Middle frontal gyrus (tissue), 1 donor: ENCODE measurements at regions not wholly inside any gene's neighbourhood (a gene's known extent, or its start where the extent isn't known, plus 50 kb on each side); places are given as distances from the start of the nearest gene placed in this dataset.
"Not testable (repeated sequence)": the region's sequence is repeated elsewhere in the genome, so short reads cannot be mapped to it uniquely, and the experiment has no call there.

Source experiments
- DNase-seq: peaks from one replicate; pipeline ENCODE4 v3.0.0-alpha.2; 2015; ENCODE audit warnings: low spot score; ENCODE audit errors: extremely low spot score

DNA sequence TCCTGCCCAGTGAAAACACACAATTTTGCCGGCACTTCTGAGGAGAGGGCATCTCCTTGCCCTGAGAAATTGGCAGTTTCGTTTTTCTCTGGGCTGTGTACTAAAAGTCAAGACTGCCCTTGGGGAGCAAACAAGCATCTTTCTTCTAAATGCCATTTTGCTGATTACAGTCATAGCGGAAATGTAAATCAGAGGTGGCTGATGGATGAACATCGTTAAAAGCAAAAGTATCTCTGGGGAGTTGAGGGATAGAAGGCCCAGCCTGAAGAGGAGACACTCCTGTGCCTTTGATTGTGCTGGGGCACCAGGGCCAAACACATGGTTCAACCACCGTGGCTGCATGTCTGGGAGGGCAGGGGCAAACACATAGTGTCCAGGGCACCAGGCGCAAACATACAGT, 49.8 kb downstream of the ABCC12 start:
- DNase-seq: no peak

- DNase-seq: no peak
Measured at GRCh38 chr16:48105456-48105855, 50.3 kb downstream of the ABCC12 start.

DNA sequence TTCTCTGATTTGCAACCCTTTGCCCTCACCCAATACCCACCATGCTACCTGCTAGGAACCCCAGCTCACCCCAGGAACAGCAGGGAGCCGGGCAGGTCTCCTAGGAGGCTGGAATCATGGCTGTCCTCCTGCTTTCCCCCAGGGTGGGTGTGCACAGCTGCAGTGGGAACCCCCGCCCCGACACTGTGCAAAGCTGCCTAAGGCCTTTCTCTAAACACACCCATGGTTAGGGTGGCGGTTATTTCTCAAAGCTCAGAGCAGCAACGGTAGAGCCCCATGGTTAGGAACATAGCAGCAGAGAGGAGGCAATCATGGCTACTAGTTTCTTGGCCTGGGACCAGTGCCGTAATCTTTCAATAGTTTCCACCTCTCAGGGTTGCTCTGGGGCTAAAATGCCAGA, 52.2 kb downstream of the ABCC12 start:
- DNase-seq: no peak

DNA sequence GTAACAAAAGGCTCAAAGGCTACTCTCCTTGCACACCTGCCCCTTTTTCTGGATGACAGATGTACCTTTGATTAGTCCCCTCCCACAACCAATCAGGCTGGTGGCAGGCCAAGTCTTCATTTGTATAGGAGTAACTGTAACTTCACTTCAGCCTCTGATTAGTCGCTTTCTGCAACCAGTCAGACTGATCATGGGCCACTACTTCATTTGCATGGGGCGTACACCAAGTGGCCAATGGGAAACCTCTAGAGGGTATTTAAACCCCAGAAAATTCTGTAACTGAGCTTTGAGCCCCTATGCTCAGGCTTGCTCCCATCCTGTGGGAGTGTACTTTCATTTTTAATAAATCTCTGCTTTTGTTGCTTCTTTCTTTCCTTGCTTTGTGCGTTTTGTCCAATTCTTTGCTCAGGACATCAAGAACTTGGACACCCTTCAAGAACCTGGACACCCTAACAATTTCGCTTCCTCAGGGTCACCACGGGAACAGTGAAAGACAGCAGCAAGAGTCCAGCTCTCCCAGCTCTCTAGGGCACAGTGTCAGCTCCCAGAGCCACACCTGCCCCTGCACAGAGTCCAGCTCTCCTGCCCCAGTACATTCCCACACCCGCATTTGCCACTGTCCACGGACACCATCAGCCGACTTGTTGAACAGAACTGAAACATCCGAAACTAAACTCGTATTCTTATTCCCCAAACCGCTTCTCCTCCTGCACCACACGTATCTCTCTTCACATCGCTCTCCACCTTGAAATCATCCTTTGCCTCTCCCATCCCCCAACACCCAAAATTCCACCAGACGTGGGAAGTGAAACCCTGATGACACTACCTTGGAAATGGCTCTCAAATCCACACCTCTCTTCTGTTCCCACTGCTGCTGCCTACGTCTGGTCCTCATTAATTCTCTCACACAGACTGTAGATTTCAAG, 53.4 kb downstream of the ABCC12 start:
- no peak for DNase-seq

DNA sequence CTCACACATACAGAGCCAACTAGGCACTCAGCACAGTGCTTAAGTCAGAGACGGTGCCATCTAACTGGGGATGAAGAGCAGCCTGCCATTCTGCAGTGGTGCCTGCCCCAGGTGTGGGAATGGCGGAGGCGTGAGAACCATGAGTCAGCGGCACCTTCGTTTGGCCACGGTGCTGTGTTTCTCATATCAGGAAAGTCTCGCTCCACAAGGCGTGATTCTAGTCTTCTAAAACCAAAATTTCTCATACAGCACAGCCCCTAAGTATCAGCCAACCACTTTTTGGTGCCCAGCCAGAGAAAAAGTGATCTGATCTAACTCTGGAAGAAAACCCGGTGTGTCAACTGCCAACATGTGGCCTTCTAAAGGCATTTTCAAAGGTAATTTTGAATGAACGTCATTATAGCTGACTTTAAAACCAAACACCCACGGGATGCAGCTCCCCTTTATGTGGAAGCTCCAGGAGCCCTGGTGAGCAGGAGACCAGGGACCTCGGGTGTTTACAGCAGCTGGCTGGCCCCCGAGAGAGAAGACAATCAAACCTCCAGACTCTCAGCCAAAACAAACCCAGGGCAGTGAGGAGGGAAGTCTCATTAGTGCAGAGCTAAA, 54.6 kb downstream of the ABCC12 start:
- no peak for DNase-seq

DNA sequence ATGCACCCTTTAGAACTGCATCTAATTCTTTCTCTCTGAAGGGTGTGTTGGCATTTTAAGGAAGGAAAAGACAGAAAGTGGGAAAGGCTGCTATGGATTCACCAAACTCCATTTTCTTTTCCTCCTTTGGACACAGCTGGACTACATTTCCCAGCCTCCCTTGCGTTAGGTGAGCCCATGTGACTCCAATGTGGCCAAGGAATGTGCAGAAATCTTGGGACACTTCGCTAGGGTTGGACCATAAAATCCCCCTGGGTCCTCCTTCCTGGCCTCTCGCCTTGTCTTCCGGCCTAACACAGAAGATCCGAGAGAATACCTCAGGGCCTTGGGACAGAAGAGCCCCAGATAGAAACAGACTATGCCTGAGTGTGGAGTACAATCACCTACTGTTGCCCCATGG, 56.3 kb downstream of the ABCC12 start:
- DNase-seq: no peak

DNA sequence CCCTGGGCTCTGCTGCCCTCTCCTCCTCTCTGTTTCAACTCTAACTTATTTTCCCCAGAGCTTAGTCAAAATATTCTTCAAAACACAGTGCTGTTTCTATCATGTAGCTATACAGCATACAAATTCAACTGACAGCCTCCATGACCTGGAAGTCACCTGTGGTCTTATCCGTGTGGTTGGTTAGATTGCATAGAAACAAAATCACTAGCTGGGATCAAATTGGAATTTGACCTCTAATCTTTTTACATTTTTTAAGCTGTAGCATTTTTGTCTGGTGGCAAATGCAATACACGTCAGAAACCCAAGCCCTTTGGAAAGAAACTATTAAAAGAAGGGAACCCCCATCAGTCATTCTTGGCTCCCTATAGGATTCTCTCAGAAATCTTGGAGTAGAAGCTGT, 57.3 kb downstream of the ABCC12 start:
- DNase-seq: no peak

- DNase-seq: no peak
Measured at GRCh38 chr16:48091117-48091516, 64.7 kb downstream of the ABCC12 start.

GRCh38 chr16:48089053-48089792, 66.6 kb downstream of the ABCC12 start:
- DNase-seq: no peak

DNA sequence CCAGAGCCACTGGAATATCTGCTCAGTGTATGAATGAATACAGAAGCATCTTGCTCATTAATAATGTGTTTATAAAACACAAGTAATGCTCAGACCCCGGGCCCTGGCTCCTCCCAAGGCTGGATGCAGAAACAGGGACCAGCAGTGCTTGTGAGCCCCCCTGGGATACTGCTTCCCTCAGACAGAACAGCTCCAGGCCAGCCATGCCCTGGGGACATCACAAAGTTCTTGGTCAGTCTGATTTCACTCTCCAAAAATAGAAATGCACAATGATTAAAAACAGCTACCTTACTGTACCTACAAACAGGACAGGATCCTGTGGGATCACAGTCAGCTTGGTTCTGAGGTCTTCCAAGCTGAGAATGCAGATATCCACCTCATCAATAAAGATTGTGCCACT, 68.2 kb downstream of the ABCC12 start:
- DNase-seq: no peak

GRCh38 chr16:48086422-48086821, 69.4 kb downstream of the ABCC12 start:
- no peak for DNase-seq

DNA sequence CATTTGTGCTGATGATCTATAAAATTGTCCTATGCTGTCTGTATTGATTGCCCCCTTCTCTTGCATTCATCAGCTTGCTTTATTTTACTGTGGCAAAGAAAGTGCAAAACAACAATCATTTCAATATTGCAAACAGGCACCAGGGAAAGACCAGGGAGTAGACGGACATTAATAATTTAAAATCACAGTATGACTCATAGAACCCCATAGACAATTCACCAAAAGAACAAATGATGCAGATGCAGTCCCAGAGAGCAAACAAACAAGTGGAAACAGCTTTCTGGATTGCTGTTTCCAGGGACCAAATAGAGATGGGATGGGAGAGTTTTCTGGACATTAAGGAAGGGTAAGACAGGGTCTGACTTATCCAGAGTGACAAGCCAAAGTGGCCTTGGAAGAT, 70.1 kb downstream of the ABCC12 start:
- DNase-seq: no peak

GRCh38 chr16:48084826-48085225, 71.0 kb downstream of the ABCC12 start:
- no peak for DNase-seq

- no peak for DNase-seq
Measured at GRCh38 chr16:48082516-48082915, 73.3 kb downstream of the ABCC12 start.

DNA sequence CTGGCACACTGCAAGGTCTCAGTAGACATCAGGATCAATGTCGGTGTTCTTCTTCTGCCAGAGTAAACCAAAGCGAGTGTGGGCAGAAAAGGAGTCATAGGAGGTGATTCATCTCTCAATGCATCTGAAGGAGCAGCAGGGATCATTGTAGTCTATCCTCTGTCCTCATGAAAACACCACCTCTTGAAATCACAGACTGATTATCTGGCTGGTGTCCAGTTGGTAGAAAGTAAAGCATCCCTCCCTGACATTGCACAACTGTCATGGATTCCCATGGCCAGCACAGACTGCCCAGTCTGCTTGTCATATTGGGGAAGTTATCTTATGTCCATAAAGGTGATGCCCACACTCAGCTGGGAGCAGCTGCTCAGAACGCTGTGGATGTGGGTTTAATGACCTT, 74.1 kb downstream of the ABCC12 start:
- no peak for DNase-seq

GRCh38 chr16:48076455-48077012, 79.3 kb downstream of the ABCC12 start:
- DNase-seq: no peak

DNA sequence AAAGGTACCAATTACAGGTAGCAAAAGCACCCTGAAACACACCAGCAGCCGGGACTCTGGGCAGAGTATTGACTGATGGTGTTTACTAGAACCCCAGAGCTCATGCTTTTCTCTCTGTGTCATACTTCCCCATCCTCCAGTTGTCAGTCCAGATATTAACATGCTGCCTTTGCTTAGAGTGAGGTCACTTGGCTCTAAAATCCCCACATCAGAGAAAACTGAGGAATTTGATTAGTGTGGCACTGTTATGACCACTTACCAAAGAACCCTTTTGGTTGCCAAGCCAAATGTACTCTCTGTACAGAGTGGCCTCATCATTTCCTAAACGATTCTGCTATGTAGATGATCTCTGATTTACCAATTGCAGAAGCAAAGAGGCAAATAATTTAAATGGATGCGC, 80.4 kb downstream of the ABCC12 start:
- DNase-seq: no peak

GRCh38 chr16:48067388-48067787, 88.4 kb downstream of the ABCC12 start:
- no peak for DNase-seq

- no peak for DNase-seq
Measured at GRCh38 chr16:48064971-48065370, 90.8 kb downstream of the ABCC12 start.

- DNase-seq: no peak
Measured at GRCh38 chr16:48062681-48063080, 93.1 kb downstream of the ABCC12 start.

DNA sequence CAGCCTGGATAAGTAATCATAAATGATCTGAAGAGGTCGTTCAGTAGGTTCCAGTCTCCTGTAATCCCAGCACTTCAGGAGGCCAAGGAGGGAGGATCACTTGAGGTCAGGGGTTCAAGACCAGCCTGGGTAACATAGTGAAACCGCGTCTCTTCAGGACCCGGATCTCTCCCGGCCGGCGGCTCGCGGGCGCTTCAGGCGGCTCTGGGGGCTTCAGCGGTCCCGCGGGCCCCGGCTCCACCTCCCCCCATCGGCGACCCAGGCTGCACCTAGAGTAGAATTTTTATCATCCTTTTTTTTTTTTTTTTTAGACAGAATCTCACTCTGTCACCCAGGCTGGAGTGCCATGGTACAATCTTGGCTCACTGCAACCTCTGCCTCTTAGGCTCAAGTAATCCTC, 95.9 kb downstream of the ABCC12 start:
- no peak for DNase-seq

GRCh38 chr16:48059190-48059589, 96.6 kb downstream of the ABCC12 start:
- DNase-seq: not testable (repeated sequence)
